ENCODE measurements at regions not wholly inside any gene's neighbourhood (a gene's known extent, or its start where the extent isn't known, plus 50 kb on each side); places are given as distances from the start of the nearest gene placed in this dataset.

GRCh38 chr11:119782006-119782738 lies 53.2 kb upstream of the NECTIN1 start:
- H3K4me3 Mint-ChIP-seq (ENCODE audit: unreplicated experiment) = no peak overlapping the region
- peaks cover 8% of the 10 kb centered on the region for H3K27me3 Mint-ChIP-seq (ENCODE audit: low read depth)
- TF ChIP-seq CTCF (IDR thresholded peaks at IDR 0.05) = no peak
- peak overlapping the region; percentile 77 for H3K27ac Mint-ChIP-seq (ENCODE audit: unreplicated experiment)
- peak; percentile 18 for DNase-seq (ENCODE audit: low spot score)
- no peaks in the 10 kb centered on the region for H3K36me3 Mint-ChIP-seq (ENCODE audit: low read depth)
- peaks cover 14% of the 10 kb centered on the region for H3K4me1 Mint-ChIP-seq (ENCODE audit: low read depth)
- H3K9me3 Mint-ChIP-seq (ENCODE audit: low read depth) = no peaks in the 10 kb centered on the region

GRCh38 chr11:119780222-119780953 lies 51.4 kb upstream of the NECTIN1 start:
- Mint-ChIP-seq H3K4me3 (ENCODE audit: unreplicated experiment) (no peak overlapping the region), H3K9me3 (ENCODE audit: low read depth) (no peaks in the 10 kb centered on the region), H3K27me3 (ENCODE audit: low read depth) (peaks cover 22% of the 10 kb centered on the region), H3K27ac (ENCODE audit: unreplicated experiment) (no peak overlapping the region), H3K4me1 (ENCODE audit: low read depth) (peaks cover 14% of the 10 kb centered on the region), H3K36me3 (ENCODE audit: low read depth) (no peaks in the 10 kb centered on the region)
- TF ChIP-seq CTCF (IDR thresholded peaks at IDR 0.05) = no peak
- peak; percentile 53 for DNase-seq (ENCODE audit: low spot score)

DNA sequence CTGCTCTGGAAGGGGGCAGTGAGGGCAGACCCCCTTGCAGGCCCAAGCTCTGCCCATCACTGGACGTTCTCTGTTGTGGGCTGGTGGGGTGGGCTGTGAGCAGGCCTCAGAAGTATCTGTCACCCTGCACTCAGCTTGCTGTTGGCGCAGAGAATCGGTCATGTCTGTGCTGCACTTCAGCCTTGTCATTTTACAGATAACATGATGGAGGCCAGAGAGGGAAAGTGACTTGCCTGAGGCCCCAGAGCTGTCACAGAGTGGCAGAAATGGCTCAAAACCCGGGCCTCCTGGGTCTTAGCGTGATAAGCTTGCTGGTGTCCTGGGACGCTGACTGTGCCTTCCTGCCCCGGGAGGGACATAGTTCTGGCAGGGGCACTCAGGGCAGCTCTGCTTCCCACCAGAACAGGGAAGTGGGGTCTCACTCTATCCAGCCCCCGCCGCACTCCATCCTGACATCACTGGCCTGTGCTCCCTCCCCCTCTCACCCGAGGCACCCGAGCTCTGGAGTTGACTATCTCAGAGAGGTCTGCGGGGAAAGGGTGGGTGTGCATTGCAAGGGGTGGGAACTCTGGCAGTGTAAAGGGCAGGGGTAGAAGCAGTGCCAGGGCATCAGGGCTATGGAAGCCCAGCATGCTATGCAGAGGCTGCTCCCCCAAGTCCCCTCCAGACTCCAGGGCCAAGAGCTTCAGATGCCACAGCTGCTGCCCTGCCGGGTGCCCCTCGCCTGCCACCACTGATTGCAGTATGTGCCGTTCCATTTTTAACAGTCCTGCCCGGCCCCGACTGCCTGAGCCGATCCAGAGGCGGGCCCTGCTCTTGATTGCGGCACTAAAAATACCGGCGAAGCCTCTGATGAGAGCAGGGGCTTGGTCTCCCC lies 50.4 kb upstream of the NECTIN1 start:
- peaks cover 14% of the 10 kb centered on the region for H3K4me1 Mint-ChIP-seq (ENCODE audit: low read depth)

More for the DNA sequence above, 50.4 kb upstream of the NECTIN1 start:
- H3K27ac Mint-ChIP-seq (ENCODE audit: unreplicated experiment) = no peak overlapping the region
- no peaks in the 10 kb centered on the region for H3K36me3 Mint-ChIP-seq (ENCODE audit: low read depth)
- peaks cover 23% of the 10 kb centered on the region for H3K27me3 Mint-ChIP-seq (ENCODE audit: low read depth)
- DNase-seq (ENCODE audit: low spot score) = peak; percentile 75
- TF ChIP-seq CTCF (IDR thresholded peaks at IDR 0.05) = no peak
- no peaks in the 10 kb centered on the region for H3K9me3 Mint-ChIP-seq (ENCODE audit: low read depth)
- no peak overlapping the region for H3K4me3 Mint-ChIP-seq (ENCODE audit: unreplicated experiment)

Data from chondrocyte (in vitro differentiated cells).